ENCODE measurements at regions not wholly inside any gene's neighbourhood (a gene's known extent, or its start where the extent isn't known, plus 50 kb on each side); places are given as distances from the start of the nearest gene placed in this dataset.

GRCh38 chr6:85250586-85251220 lies 199.2 kb upstream of the NT5E start:
- H3K27ac Mint-ChIP-seq: no peak overlapping the region
- Histone ChIP-seq H3K4me1 (ENCODE audit: control insufficient read depth in 1 of 2, insufficient read depth in 2 of 2, low read length in 2 of 2) (no peaks in the 10 kb centered on the region), H4K20me1 (ENCODE audit: insufficient read depth, low read length) (no peaks in the 10 kb centered on the region), H3K9me3 (replicated peaks in 1 of 2; ENCODE audit: control insufficient read depth in 1 of 2, insufficient read depth in 1 of 2, low read length in 2 of 2) (peaks cover 7 to 17% of the 10 kb centered on the region in 2 donors), H3K4me3 (replicated peaks in 1 of 3; ENCODE audit: low read depth in 2 of 3, low read length in 3 of 3) (no peak overlapping the region), H2AFZ (ENCODE audit: insufficient read depth, low read depth, low read length, poor library complexity, severe bottlenecking) (no peak overlapping the region), H3K79me2 (ENCODE audit: insufficient read depth, low read length) (no peaks in the 10 kb centered on the region), H3K4me2 (replicated peaks; ENCODE audit: extremely low read depth, low read length, poor library complexity, severe bottlenecking) (no peak overlapping the region), H3K36me3 (replicated peaks in 1 of 2; ENCODE audit: control insufficient read depth in 1 of 2, insufficient read depth in 2 of 2, low read length in 2 of 2) (no peaks in the 10 kb centered on the region), H3K27me3 (ENCODE audit: control insufficient read depth in 2 of 2, insufficient read depth in 2 of 2, low read length in 2 of 2) (no peaks in the 10 kb centered on the region), H3K27ac (ENCODE audit: low read depth in 1 of 2, low read length in 2 of 2) (no peak overlapping the region), H3K9ac (ENCODE audit: insufficient read depth, low read length, poor library complexity, severe bottlenecking) (no peak overlapping the region)
- WGBS (ENCODE audit: insufficient coverage): 86% methylated on average over 1 of the region's 5 CpGs
- no peaks in the 10 kb centered on the region for H3K4me1 Mint-ChIP-seq
- no peak for TF ChIP-seq CTCF (IDR thresholded peaks at IDR 0.05)
- H3K36me3 Mint-ChIP-seq: no peaks in the 10 kb centered on the region
- intact Hi-C loops (cut with micrococcal nuclease): no loop called here
- H3K4me3 Mint-ChIP-seq: no peak overlapping the region
- no peak for DNase-seq
- H3K9me3 Mint-ChIP-seq: peaks cover 3 to 12% (median 7%) of the 10 kb centered on the region in 7 donors
- H3K27me3 Mint-ChIP-seq (ENCODE audit: low read depth in 3 of 3): peaks cover 0 to 2% (median 0%) of the 10 kb centered on the region in 3 donors

GRCh38 chr6:85245004-85245403 lies 204.9 kb upstream of the NT5E start:
- H3K27ac Mint-ChIP-seq: no peak overlapping the region
- no peaks in the 10 kb centered on the region for H3K4me1 ChIP-seq (ENCODE audit: control insufficient read depth in 1 of 2, insufficient read depth in 2 of 2, low read length in 2 of 2)
- TF ChIP-seq CTCF (IDR thresholded peaks at IDR 0.05): no peak
- no peaks in the 10 kb centered on the region for H3K27me3 Mint-ChIP-seq (ENCODE audit: low read depth in 3 of 3)
- no peaks in the 10 kb centered on the region for H3K4me1 Mint-ChIP-seq
- H3K27me3 ChIP-seq (ENCODE audit: control insufficient read depth in 2 of 2, insufficient read depth in 2 of 2, low read length in 2 of 2): no peaks in the 10 kb centered on the region
- H3K4me3 ChIP-seq (replicated peaks in 1 of 3; ENCODE audit: low read depth in 2 of 3, low read length in 3 of 3): no peak overlapping the region
- no CpG with 5 or more reads among the region's 3 CpGs for WGBS (ENCODE audit: insufficient coverage)
- no peaks in the 10 kb centered on the region for H4K20me1 ChIP-seq (ENCODE audit: insufficient read depth, low read length)
- H3K4me2 ChIP-seq (replicated peaks; ENCODE audit: extremely low read depth, low read length, poor library complexity, severe bottlenecking): no peak overlapping the region
- H3K9me3 ChIP-seq (replicated peaks in 1 of 2; ENCODE audit: control insufficient read depth in 1 of 2, insufficient read depth in 1 of 2, low read length in 2 of 2): no peaks in the 10 kb centered on the region
- H3K4me3 Mint-ChIP-seq: no peak overlapping the region
- H3K36me3 ChIP-seq (replicated peaks in 1 of 2; ENCODE audit: control insufficient read depth in 1 of 2, insufficient read depth in 2 of 2, low read length in 2 of 2): no peaks in the 10 kb centered on the region
- H2AFZ ChIP-seq (ENCODE audit: insufficient read depth, low read depth, low read length, poor library complexity, severe bottlenecking): no peak overlapping the region
- H3K9ac ChIP-seq (ENCODE audit: insufficient read depth, low read length, poor library complexity, severe bottlenecking): no peak overlapping the region
- H3K36me3 Mint-ChIP-seq: no peaks in the 10 kb centered on the region
- peaks cover 0 to 5% (median 1%) of the 10 kb centered on the region in 7 donors for H3K9me3 Mint-ChIP-seq
- H3K27ac ChIP-seq (ENCODE audit: low read depth in 1 of 2, low read length in 2 of 2): no peak overlapping the region
- H3K79me2 ChIP-seq (ENCODE audit: insufficient read depth, low read length): no peaks in the 10 kb centered on the region
- no peak for DNase-seq
- intact Hi-C loops (cut with micrococcal nuclease): no loop called here

All from CD14-positive monocyte (primary cell).